Natural killer cell (primary cell): ENCODE measurements at regions not wholly inside any gene's neighbourhood (a gene's known extent, or its start where the extent isn't known, plus 50 kb on each side); places are given as distances from the start of the nearest gene placed in this dataset.

ENCODE experiments used
- ATAC-seq, 3 donors: fragments of 150-1000 bp in 2 of 3; fragments of 200-7000 bp in 1 of 3; cut with Tn5 transposase; 1 replicate in 1 of 3; 2 replicates in 2 of 3; pipeline ENCODE4 v1.10.0; 2021; ENCODE audit warnings: mild to moderate bottlenecking in 2 of 3, moderate library complexity in 2 of 3
- DNase-seq, 2 donors: peaks; one replicate each; pipeline versions ENCODE4 v3.0.0 to v3.0.0-alpha.2; 2013 to 2021; ENCODE audit warnings: mixed read lengths in 1 of 2
- H3K27ac ChIP-seq: one replicate; pipeline ENCODE4 v1.5.1; 2013; ENCODE audit warnings: mild to moderate bottlenecking, low read length
- H3K27me3 ChIP-seq: one replicate; pipeline ENCODE4 v1.6.1; 2013; ENCODE audit warnings: low read length; ENCODE audit not compliant: control insufficient read depth, insufficient read depth
- H3K36me3 ChIP-seq: one replicate; pipeline ENCODE4 v1.6.1; 2013; ENCODE audit warnings: low read length; ENCODE audit not compliant: control insufficient read depth, insufficient read depth
- H3K4me1 ChIP-seq: one replicate; pipeline ENCODE4 v1.6.1; 2013; ENCODE audit warnings: low read length; ENCODE audit not compliant: control insufficient read depth, insufficient read depth
- H3K4me3 ChIP-seq: one replicate; pipeline ENCODE4 v1.5.1; 2013; ENCODE audit warnings: low read length
- H3K9me3 ChIP-seq: one replicate; pipeline ENCODE4 v1.6.1; 2013; ENCODE audit warnings: low read length; ENCODE audit not compliant: control insufficient read depth, insufficient read depth
- H3K27ac Mint-ChIP-seq, 2 donors: one replicate each; pipeline ENCODE4 v1.8.0; 2022; ENCODE audit warnings: mild to moderate bottlenecking in 2 of 2, mixed read lengths in 2 of 2, moderate library complexity in 1 of 2
- H3K27me3 Mint-ChIP-seq, 2 donors: one replicate each; pipeline ENCODE4 v1.8.0; 2022; ENCODE audit warnings: low read depth in 2 of 2, mixed read lengths in 2 of 2
- H3K36me3 Mint-ChIP-seq: one replicate; pipeline ENCODE4 v1.8.0; 2022; ENCODE audit warnings: mixed read lengths
- H3K4me1 Mint-ChIP-seq, 2 donors: one replicate each; pipeline ENCODE4 v1.8.0; 2022; ENCODE audit warnings: mixed read lengths in 2 of 2
- H3K4me3 Mint-ChIP-seq: one replicate; pipeline ENCODE4 v1.8.0; 2022; ENCODE audit warnings: mild to moderate bottlenecking, moderate library complexity, mixed read lengths
- H3K9me3 Mint-ChIP-seq, 2 donors: one replicate each; pipeline ENCODE4 v1.8.0; 2022; ENCODE audit warnings: mixed read lengths in 2 of 2
- CTCF ChIP-seq: fragments of 200-600 bp; IDR thresholded peaks from one replicate; pipeline ENCODE4 v1.8.0; 2022; ENCODE audit warnings: antibody characterized with exemption
- WGBS: methylation state at CpG from one replicate; pipeline ENCODE4 v1.1.7; 2013; ENCODE audit warnings: missing lambda C conversion rate; ENCODE audit not compliant: insufficient coverage; 5-methylcytosine and 5-hydroxymethylcytosine counted together
- intact Hi-C: fragments of 100-400 bp; cut with micrococcal nuclease; formaldehyde crosslinking; loops from one replicate; pipeline ENCODE4 v1.14.2; 2022

- H3K4me3 ChIP-seq, result no peak overlapping the region
- H3K36me3 Mint-ChIP-seq, result no peaks in the 10 kb centered on the region
- peaks cover 27 to 29% of the 10 kb centered on the region in 2 donors for H3K9me3 Mint-ChIP-seq
- no peaks in the 10 kb centered on the region for H3K4me1 Mint-ChIP-seq
- H3K4me3 Mint-ChIP-seq, result no peak overlapping the region
- no peak overlapping the region for H3K27ac Mint-ChIP-seq
- no peaks in the 10 kb centered on the region for H3K27me3 ChIP-seq
- no peak for TF ChIP-seq CTCF
- DNase-seq (no peak), ATAC-seq (no peak)
- H3K36me3 ChIP-seq, result no peaks in the 10 kb centered on the region
- H3K4me1 ChIP-seq, result no peaks in the 10 kb centered on the region
- WGBS, result 100% methylated on average over 1 of the region's 1 CpG
- peaks cover 5% of the 10 kb centered on the region for H3K9me3 ChIP-seq
- intact Hi-C loops, result no loop called here
- H3K27ac ChIP-seq, result no peak overlapping the region
- no peaks in the 10 kb centered on the region for H3K27me3 Mint-ChIP-seq
Observed at GRCh38 chr4:67020438-67020797, 524.9 kb downstream of the CENPC start.

- H3K27ac ChIP-seq, result no peak overlapping the region
- H3K4me3 ChIP-seq, result no peak overlapping the region
- Mint-ChIP-seq H3K4me3 (no peak overlapping the region), H3K27ac (no peak overlapping the region), H3K27me3 (no peaks in the 10 kb centered on the region), H3K4me1 (no peaks in the 10 kb centered on the region), H3K9me3 (peaks cover 24 to 26% of the 10 kb centered on the region in 2 donors), H3K36me3 (no peaks in the 10 kb centered on the region)
- no peaks in the 10 kb centered on the region for H3K27me3 ChIP-seq
- DNase-seq, result no peak
- H3K36me3 ChIP-seq, result no peaks in the 10 kb centered on the region
- no peak for TF ChIP-seq CTCF
- H3K4me1 ChIP-seq, result no peaks in the 10 kb centered on the region
- intact Hi-C loops, result no loop called here
- ATAC-seq, result no peak
- H3K9me3 ChIP-seq, result peaks cover 5% of the 10 kb centered on the region
- 96% methylated on average over 2 of the region's 3 CpGs for WGBS
Observed at GRCh38 chr4:67019686-67020437, 525.4 kb downstream of the CENPC start.

- Mint-ChIP-seq H3K9me3 (peaks cover 19 to 22% of the 10 kb centered on the region in 2 donors), H3K36me3 (no peaks in the 10 kb centered on the region), H3K4me1 (no peaks in the 10 kb centered on the region), H3K27ac (no peak overlapping the region), H3K4me3 (no peak overlapping the region), H3K27me3 (no peaks in the 10 kb centered on the region)
- 89% methylated on average over 4 of the region's 4 CpGs for WGBS
- no peak overlapping the region for H3K4me3 ChIP-seq
- no peak for TF ChIP-seq CTCF
- peaks cover 5% of the 10 kb centered on the region for H3K9me3 ChIP-seq
- no peaks in the 10 kb centered on the region for H3K27me3 ChIP-seq
- ATAC-seq (no peak), DNase-seq (no peak)
- intact Hi-C loops, result no loop called here
- H3K27ac ChIP-seq, result no peak overlapping the region
- H3K4me1 ChIP-seq, result no peaks in the 10 kb centered on the region
- no peaks in the 10 kb centered on the region for H3K36me3 ChIP-seq
Observed at GRCh38 chr4:67014592-67014991, 530.7 kb downstream of the CENPC start.

- no peak overlapping the region for H3K27ac Mint-ChIP-seq
- H3K4me3 Mint-ChIP-seq, result no peak overlapping the region
- peaks cover 8% of the 10 kb centered on the region for H3K36me3 Mint-ChIP-seq
- Histone ChIP-seq H3K27ac (no peak overlapping the region), H3K27me3 (no peaks in the 10 kb centered on the region), H3K4me3 (no peak overlapping the region), H3K36me3 (no peaks in the 10 kb centered on the region), H3K4me1 (no peaks in the 10 kb centered on the region), H3K9me3 (peaks cover 7% of the 10 kb centered on the region)
- WGBS, result 91% methylated on average over 2 of the region's 3 CpGs
- peaks cover 7 to 20% of the 10 kb centered on the region in 2 donors for H3K9me3 Mint-ChIP-seq
- ATAC-seq (no peak), DNase-seq (no peak)
- no peaks in the 10 kb centered on the region for H3K27me3 Mint-ChIP-seq
- intact Hi-C loops, result no loop called here
- no peaks in the 10 kb centered on the region for H3K4me1 Mint-ChIP-seq
- TF ChIP-seq CTCF, result no peak
Observed at GRCh38 chr4:67006791-67007190, 538.5 kb downstream of the CENPC start.
